Prostate gland (tissue), 2 donors: ENCODE measurements at regions not wholly inside any gene's neighbourhood (a gene's known extent, or its start where the extent isn't known, plus 50 kb on each side); places are given as distances from the start of the nearest gene placed in this dataset.

ENCODE experiments used
- POLR2A ChIP-seq: fragments of 450-650 bp; IDR thresholded peaks from one replicate; pipeline ENCODE4 v1.6.1; 2016; ENCODE audit warnings: antibody characterized with exemption, mild to moderate bottlenecking
- POLR2AphosphoS5 ChIP-seq: sonication (generic); formaldehyde crosslinking; IDR thresholded peaks from one replicate; pipeline ENCODE4 v1.6.1; 2017; ENCODE audit warnings: antibody characterized with exemption
- TF ChIP-seq, protein P1 (sequence below), 4 experiments: fragments of 200-600 bp in 2 of 4; fragments of 450-650 bp in 2 of 4; sonication (generic) in 2 of 4; IDR thresholded peaks; 1 replicate in 3 of 4; 2 replicates in 1 of 4; pipeline ENCODE4 v1.5.1; 2016 to 2019; ENCODE audit warnings: antibody characterized with exemption in 4 of 4, mild to moderate bottlenecking in 2 of 4, moderate library complexity in 2 of 4

DNA sequence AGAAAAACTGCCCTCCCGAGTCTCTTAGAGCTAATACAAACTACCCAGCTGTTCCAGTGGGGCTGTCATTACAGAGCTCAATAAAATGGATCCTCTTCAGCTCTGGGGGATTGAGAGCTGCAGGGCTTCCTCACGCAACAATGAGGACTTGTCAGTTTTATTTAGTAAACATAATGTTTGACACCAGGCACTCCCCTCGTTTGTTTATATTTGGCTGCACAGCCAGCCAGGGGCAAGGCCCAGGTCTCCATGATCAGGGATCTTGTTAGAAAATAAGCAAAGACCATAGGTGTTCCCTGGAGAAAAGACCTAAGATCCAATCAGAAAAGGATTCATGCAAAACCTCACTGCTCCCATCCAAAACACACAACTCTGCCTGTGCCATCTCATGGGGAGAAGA is 158.2 kb downstream of the C1D start:
- TF ChIP-seq, protein P1, sequence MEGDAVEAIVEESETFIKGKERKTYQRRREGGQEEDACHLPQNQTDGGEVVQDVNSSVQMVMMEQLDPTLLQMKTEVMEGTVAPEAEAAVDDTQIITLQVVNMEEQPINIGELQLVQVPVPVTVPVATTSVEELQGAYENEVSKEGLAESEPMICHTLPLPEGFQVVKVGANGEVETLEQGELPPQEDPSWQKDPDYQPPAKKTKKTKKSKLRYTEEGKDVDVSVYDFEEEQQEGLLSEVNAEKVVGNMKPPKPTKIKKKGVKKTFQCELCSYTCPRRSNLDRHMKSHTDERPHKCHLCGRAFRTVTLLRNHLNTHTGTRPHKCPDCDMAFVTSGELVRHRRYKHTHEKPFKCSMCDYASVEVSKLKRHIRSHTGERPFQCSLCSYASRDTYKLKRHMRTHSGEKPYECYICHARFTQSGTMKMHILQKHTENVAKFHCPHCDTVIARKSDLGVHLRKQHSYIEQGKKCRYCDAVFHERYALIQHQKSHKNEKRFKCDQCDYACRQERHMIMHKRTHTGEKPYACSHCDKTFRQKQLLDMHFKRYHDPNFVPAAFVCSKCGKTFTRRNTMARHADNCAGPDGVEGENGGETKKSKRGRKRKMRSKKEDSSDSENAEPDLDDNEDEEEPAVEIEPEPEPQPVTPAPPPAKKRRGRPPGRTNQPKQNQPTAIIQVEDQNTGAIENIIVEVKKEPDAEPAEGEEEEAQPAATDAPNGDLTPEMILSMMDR (IDR thresholded peaks at IDR 0.05) = no peak
- TF ChIP-seq POLR2AphosphoS5 = no peak
- TF ChIP-seq POLR2A = no peak
